Parathyroid adenoma (tissue), 2 donors: ENCODE measurements at regions not wholly inside any gene's neighbourhood (a gene's known extent, or its start where the extent isn't known, plus 50 kb on each side); places are given as distances from the start of the nearest gene placed in this dataset.
"Not testable (repeated sequence)": the region's sequence is repeated elsewhere in the genome, so short reads cannot be mapped to it uniquely, and the experiment has no call there.

Experiments
- H2AFZ ChIP-seq: fragments of 300-600 bp; sonication (generic); one replicate; pipeline ENCODE4 v1.7.0; 2017; ENCODE audit warnings: antibody characterized with exemption, mild to moderate bottlenecking
- H3K27ac ChIP-seq: fragments of 300-600 bp; sonication (generic); one replicate; pipeline ENCODE4 v1.7.0; 2017
- H3K27me3 ChIP-seq: fragments of 300-600 bp; sonication (generic); one replicate; pipeline ENCODE4 v1.7.0; 2017; ENCODE audit warnings: low read length; ENCODE audit not compliant: control insufficient read depth, insufficient read depth
- H3K36me3 ChIP-seq: fragments of 300-600 bp; sonication (generic); one replicate; pipeline ENCODE4 v1.7.0; 2017; ENCODE audit warnings: low read length; ENCODE audit not compliant: control insufficient read depth, insufficient read depth
- H3K4me1 ChIP-seq: fragments of 300-600 bp; sonication (generic); one replicate; pipeline ENCODE4 v1.7.0; 2017; ENCODE audit warnings: control low read depth
- H3K4me2 ChIP-seq: fragments of 300-600 bp; sonication (generic); one replicate; pipeline ENCODE4 v1.7.0; 2017; ENCODE audit warnings: low read length
- H3K4me3 ChIP-seq: fragments of 300-600 bp; sonication (generic); one replicate; pipeline ENCODE4 v1.7.0; 2017; ENCODE audit warnings: low read depth, low read length
- H3K79me2 ChIP-seq: fragments of 300-600 bp; sonication (generic); one replicate; pipeline ENCODE4 v1.7.0; 2017; ENCODE audit warnings: control low read depth
- H3K9ac ChIP-seq: fragments of 300-600 bp; sonication (generic); one replicate; pipeline ENCODE4 v1.7.0; 2017; ENCODE audit warnings: mild to moderate bottlenecking
- H3K9me3 ChIP-seq: fragments of 300-600 bp; sonication (generic); one replicate; pipeline ENCODE4 v1.7.0; 2017; ENCODE audit warnings: low read length; ENCODE audit not compliant: control insufficient read depth
- TF ChIP-seq, protein P1 (sequence below): fragments of 300-600 bp; sonication (generic); IDR thresholded peaks from one replicate; pipeline ENCODE4 v1.7.0; 2017; ENCODE audit warnings: antibody characterized with exemption, mild to moderate bottlenecking
- donor health status: primary hyperparathyroidism.

DNA sequence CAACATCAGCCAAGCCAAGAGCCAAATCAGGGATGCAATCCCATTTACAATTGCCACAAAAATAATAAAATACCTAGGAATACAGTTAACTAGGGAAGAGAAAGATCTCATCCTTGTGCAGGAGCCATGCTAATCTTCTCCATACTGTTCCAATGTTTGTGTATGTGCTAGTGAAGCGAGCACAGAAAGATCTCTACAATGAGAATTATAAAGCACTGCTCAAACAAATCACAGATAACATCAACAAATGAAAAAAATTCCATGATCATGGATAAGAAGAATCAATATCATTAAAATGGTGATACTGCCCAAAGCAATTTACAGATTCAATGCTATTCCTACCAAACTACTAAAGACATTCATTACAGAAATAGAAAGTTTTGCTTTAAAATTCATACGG, 215.6 kb downstream of the FOXG1 start:
- no peaks in the 10 kb centered on the region for H3K27me3 ChIP-seq
- no peak overlapping the region for H3K4me3 ChIP-seq
- H3K4me2 ChIP-seq: no peak overlapping the region
- no peak overlapping the region for H3K27ac ChIP-seq
- no peaks in the 10 kb centered on the region for H3K9me3 ChIP-seq
- TF ChIP-seq, protein P1, sequence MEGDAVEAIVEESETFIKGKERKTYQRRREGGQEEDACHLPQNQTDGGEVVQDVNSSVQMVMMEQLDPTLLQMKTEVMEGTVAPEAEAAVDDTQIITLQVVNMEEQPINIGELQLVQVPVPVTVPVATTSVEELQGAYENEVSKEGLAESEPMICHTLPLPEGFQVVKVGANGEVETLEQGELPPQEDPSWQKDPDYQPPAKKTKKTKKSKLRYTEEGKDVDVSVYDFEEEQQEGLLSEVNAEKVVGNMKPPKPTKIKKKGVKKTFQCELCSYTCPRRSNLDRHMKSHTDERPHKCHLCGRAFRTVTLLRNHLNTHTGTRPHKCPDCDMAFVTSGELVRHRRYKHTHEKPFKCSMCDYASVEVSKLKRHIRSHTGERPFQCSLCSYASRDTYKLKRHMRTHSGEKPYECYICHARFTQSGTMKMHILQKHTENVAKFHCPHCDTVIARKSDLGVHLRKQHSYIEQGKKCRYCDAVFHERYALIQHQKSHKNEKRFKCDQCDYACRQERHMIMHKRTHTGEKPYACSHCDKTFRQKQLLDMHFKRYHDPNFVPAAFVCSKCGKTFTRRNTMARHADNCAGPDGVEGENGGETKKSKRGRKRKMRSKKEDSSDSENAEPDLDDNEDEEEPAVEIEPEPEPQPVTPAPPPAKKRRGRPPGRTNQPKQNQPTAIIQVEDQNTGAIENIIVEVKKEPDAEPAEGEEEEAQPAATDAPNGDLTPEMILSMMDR: no peak
- H3K79me2 ChIP-seq: no peaks in the 10 kb centered on the region
- H3K4me1 ChIP-seq: no peaks in the 10 kb centered on the region
- no peaks in the 10 kb centered on the region for H3K36me3 ChIP-seq
- no peak overlapping the region for H3K9ac ChIP-seq
- no peak overlapping the region for H2AFZ ChIP-seq

DNA sequence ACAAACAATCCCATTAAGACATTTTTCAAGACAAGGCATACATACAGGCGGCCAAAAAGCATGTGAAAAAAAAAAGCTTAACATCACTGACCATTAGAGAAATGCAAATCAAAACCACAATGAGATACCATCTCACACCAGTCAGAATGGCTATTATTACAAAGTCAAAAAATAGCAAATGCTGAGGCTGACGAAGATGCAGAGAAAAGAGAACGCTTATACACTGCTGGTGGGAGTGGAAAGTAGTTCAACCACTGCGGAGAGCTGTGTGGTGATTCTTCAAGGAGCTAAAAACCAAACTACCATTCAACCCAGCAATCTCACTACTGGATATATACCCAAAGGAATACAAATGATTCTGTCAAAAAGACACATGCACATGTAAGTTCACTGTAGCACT, 216.7 kb downstream of the FOXG1 start:
- Histone ChIP-seq H3K4me1 (no peaks in the 10 kb centered on the region), H3K79me2 (no peaks in the 10 kb centered on the region), H2AFZ (no peak overlapping the region), H3K27me3 (no peaks in the 10 kb centered on the region), H3K27ac (no peak overlapping the region), H3K4me2 (no peak overlapping the region), H3K36me3 (no peaks in the 10 kb centered on the region), H3K9me3 (no peaks in the 10 kb centered on the region), H3K9ac (no peak overlapping the region), H3K4me3 (no peak overlapping the region)
- TF ChIP-seq, protein P1: no peak

DNA sequence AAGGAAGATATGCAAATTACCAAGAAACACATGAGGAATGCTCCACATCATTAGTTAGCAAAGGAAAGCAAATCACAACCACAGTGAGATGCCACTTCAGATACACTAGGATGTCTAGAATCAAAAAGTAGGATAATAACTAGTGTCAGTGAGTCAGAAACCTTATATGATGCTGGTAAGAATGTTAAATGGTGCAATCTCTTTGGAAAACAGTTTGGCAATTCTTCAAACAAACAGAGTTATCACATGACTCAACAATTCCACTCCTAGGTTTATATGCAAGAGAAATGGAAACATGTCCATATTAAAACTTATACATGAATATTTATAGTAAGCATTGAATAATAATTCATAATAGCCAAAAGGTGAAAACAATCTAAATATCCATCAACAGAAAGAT, 220.9 kb downstream of the FOXG1 start:
- H3K4me3 ChIP-seq: no peak overlapping the region
- H3K27ac ChIP-seq: no peak overlapping the region
- H2AFZ ChIP-seq: no peak overlapping the region
- H3K79me2 ChIP-seq: no peaks in the 10 kb centered on the region
- H3K9ac ChIP-seq: no peak overlapping the region
- no peaks in the 10 kb centered on the region for H3K4me1 ChIP-seq
- TF ChIP-seq, protein P1: no peak
- H3K36me3 ChIP-seq: no peaks in the 10 kb centered on the region
- H3K9me3 ChIP-seq: no peaks in the 10 kb centered on the region
- H3K4me2 ChIP-seq: no peak overlapping the region
- H3K27me3 ChIP-seq: no peaks in the 10 kb centered on the region

DNA sequence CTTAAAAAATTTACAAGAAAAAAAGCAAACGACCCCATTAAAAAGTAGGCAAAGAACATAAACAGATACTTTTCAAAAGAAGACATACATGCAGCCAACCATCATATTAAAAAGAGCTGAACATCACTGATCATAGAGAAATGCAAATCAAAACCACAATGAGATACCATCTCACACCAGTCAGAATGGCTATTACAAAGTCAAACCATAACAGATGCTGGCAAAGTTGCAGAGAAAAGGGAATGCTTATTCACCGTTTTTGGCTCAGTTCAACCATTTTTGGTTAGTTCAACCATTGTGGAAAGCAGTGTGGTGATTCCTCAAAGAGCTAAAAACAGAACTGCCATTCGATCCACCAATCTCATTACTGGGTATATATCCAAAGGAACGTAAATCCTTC, 230.6 kb downstream of the FOXG1 start:
- not testable (repeated sequence) for H3K27ac ChIP-seq, H3K4me3 ChIP-seq, H3K4me1 ChIP-seq, H3K27me3 ChIP-seq, H3K9ac ChIP-seq, H3K79me2 ChIP-seq, H3K4me2 ChIP-seq, H2AFZ ChIP-seq, H3K9me3 ChIP-seq, H3K36me3 ChIP-seq

DNA sequence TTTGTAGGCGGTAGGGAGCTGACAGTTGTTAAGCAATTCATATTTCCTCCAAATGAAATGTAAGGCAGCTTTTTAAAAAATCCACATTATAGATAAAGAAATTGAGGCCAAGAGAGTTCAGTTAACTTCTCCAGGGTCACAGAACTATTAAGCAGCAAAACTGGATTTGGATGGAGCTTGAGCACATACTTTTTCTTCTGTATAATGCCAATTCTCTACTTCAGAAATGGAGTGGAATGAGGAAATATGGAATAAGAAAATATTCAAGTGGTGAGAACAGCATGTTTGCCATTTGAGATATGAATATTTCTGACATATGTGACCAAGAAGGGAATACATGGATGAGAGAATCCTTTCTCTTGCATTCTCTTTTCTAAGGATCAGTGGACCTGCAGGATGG, 233.1 kb downstream of the FOXG1 start:
- no peaks in the 10 kb centered on the region for H3K9me3 ChIP-seq
- TF ChIP-seq, protein P1: no peak

More for the DNA sequence above, 233.1 kb downstream of the FOXG1 start:
- H3K4me1 ChIP-seq: no peaks in the 10 kb centered on the region
- no peaks in the 10 kb centered on the region for H3K79me2 ChIP-seq
- no peaks in the 10 kb centered on the region for H3K36me3 ChIP-seq
- no peaks in the 10 kb centered on the region for H3K27me3 ChIP-seq
- H3K4me2 ChIP-seq: no peak overlapping the region
- no peak overlapping the region for H3K27ac ChIP-seq
- H3K4me3 ChIP-seq: no peak overlapping the region
- H3K9ac ChIP-seq: no peak overlapping the region
- H2AFZ ChIP-seq: no peak overlapping the region
